H9 (cell line): ENCODE measurements at regions not wholly inside any gene's neighbourhood (a gene's known extent, or its start where the extent isn't known, plus 50 kb on each side); places are given as distances from the start of the nearest gene placed in this dataset.

Experiments used
- DNase-seq: peaks from one replicate; pipeline ENCODE4 v3.0.0-alpha.2; 2017
- H2AFZ ChIP-seq: one replicate; pipeline ENCODE4 v1.6.1; 2013; ENCODE audit warnings: mild to moderate bottlenecking, low read length, control low read depth, moderate library complexity
- H2AK5ac ChIP-seq: 2 replicates; pipeline ENCODE4 v1.6.1; 2013; ENCODE audit warnings: low read length, control low read depth, mixed read lengths; ENCODE audit not compliant: insufficient read length
- H2BK120ac ChIP-seq: one replicate; pipeline ENCODE4 v1.6.1; 2013; ENCODE audit warnings: low read depth, mild to moderate bottlenecking, low read length, control low read depth, inconsistent platforms; ENCODE audit not compliant: poor library complexity, severe bottlenecking
- H2BK12ac ChIP-seq: 2 replicates; pipeline ENCODE4 v1.6.1; 2013; ENCODE audit warnings: low read length, control low read depth, mixed read lengths, low read depth; ENCODE audit not compliant: insufficient read length
- H2BK15ac ChIP-seq: 2 replicates; pipeline ENCODE4 v1.6.1; 2013; ENCODE audit warnings: low read depth, low read length, control low read depth
- H2BK20ac ChIP-seq: one replicate; pipeline ENCODE4 v1.6.1; 2013; ENCODE audit warnings: low read depth, mild to moderate bottlenecking, low read length, control low read depth, inconsistent platforms; ENCODE audit not compliant: poor library complexity, severe bottlenecking
- H2BK5ac ChIP-seq: 2 replicates; pipeline ENCODE4 v1.6.1; 2013; ENCODE audit warnings: low read length, control low read depth, mixed read lengths; ENCODE audit not compliant: insufficient read length
- H3K14ac ChIP-seq: 2 replicates; pipeline ENCODE4 v1.6.1; 2013; ENCODE audit warnings: low read length, control low read depth; ENCODE audit not compliant: insufficient read depth
- H3K18ac ChIP-seq: 2 replicates; pipeline ENCODE4 v1.6.1; 2013; ENCODE audit warnings: low read depth, mild to moderate bottlenecking, mixed read lengths, low read length, control low read depth; ENCODE audit not compliant: insufficient read length
- H3K23ac ChIP-seq: 2 replicates; pipeline ENCODE4 v1.6.1; 2013; ENCODE audit warnings: low read length, control low read depth, mixed read lengths, low read depth; ENCODE audit not compliant: insufficient read length
- H3K23me2 ChIP-seq: 2 replicates; pipeline ENCODE4 v1.6.1; 2013; ENCODE audit warnings: low read depth, mild to moderate bottlenecking, mixed read lengths, low read length, control low read depth; ENCODE audit not compliant: insufficient read length, poor library complexity, severe bottlenecking
- H3K27ac ChIP-seq: 2 replicates; pipeline ENCODE4 v1.5.1; 2013; ENCODE audit warnings: low read length, control low read depth, mixed read lengths, low read depth; ENCODE audit not compliant: insufficient read length
- H3K27me3 ChIP-seq: 2 replicates; pipeline ENCODE4 v1.6.1; 2013; ENCODE audit warnings: low read length, control low read depth, inconsistent platforms; ENCODE audit not compliant: insufficient read depth
- H3K4ac ChIP-seq: 2 replicates; pipeline ENCODE4 v1.6.1; 2013; ENCODE audit warnings: low read depth, mild to moderate bottlenecking, control low read depth, inconsistent platforms, low read length, moderate library complexity
- H3K4me1 ChIP-seq: 2 replicates; pipeline ENCODE4 v1.6.1; 2013; ENCODE audit warnings: low read length, control low read depth, inconsistent platforms; ENCODE audit not compliant: insufficient read depth
- H3K4me2 ChIP-seq: 2 replicates; pipeline ENCODE4 v1.6.1; 2013; ENCODE audit warnings: low read length, control low read depth, mixed read lengths; ENCODE audit not compliant: insufficient read length, insufficient read depth
- H3K56ac ChIP-seq: 2 replicates; pipeline ENCODE4 v1.6.1; 2013; ENCODE audit warnings: low read depth, mild to moderate bottlenecking, mixed read lengths, low read length, control low read depth; ENCODE audit not compliant: insufficient read length
- H3K79me1 ChIP-seq: 2 replicates; pipeline ENCODE4 v1.6.1; 2013; ENCODE audit warnings: low read depth, mild to moderate bottlenecking, moderate library complexity, low read length, control low read depth, inconsistent platforms; ENCODE audit not compliant: insufficient read depth, poor library complexity, severe bottlenecking
- H3K79me2 ChIP-seq: 2 replicates; pipeline ENCODE4 v1.6.1; 2013; ENCODE audit warnings: low read length, control low read depth, inconsistent platforms; ENCODE audit not compliant: insufficient read depth
- H3K9ac ChIP-seq: 2 replicates; pipeline ENCODE4 v1.6.1; 2013; ENCODE audit warnings: low read length, control low read depth, mixed read lengths; ENCODE audit not compliant: insufficient read length; ENCODE audit errors: extremely low read depth
- H3K9me3 ChIP-seq: one replicate; pipeline ENCODE4 v1.6.1; 2013; ENCODE audit warnings: low read depth, low read length, inconsistent platforms; ENCODE audit not compliant: control insufficient read depth
- H3T11ph ChIP-seq: one replicate; pipeline ENCODE4 v1.6.1; 2013; ENCODE audit warnings: mild to moderate bottlenecking, low read length, control low read depth, inconsistent platforms
- H4K20me1 ChIP-seq: one replicate; pipeline ENCODE4 v1.6.1; 2013; ENCODE audit not compliant: control insufficient read depth, insufficient read length, insufficient read depth
- H4K5ac ChIP-seq: 2 replicates; pipeline ENCODE4 v1.6.1; 2013; ENCODE audit warnings: low read depth, mild to moderate bottlenecking, mixed read lengths, low read length, control low read depth; ENCODE audit not compliant: insufficient read length
- H4K8ac ChIP-seq: replicated peaks from 2 replicates; pipeline ENCODE4 v1.6.1; 2013; ENCODE audit warnings: low read length, control low read depth, mixed read lengths, low read depth; ENCODE audit not compliant: insufficient read length
- H4K91ac ChIP-seq: 2 replicates; pipeline ENCODE4 v1.6.1; 2013; ENCODE audit warnings: low read depth, mild to moderate bottlenecking, moderate library complexity, mixed read lengths, low read length, control low read depth; ENCODE audit not compliant: insufficient read length
- H3K27ac Mint-ChIP-seq, 3 experiments: 2 replicates in 2 of 3; 3 replicates in 1 of 3; pipeline ENCODE4 v1.8.0; 2020 to 2021; ENCODE audit warnings: mixed read lengths in 3 of 3, mild to moderate bottlenecking in 1 of 3, moderate library complexity in 1 of 3
- H3K27me3 Mint-ChIP-seq: 2 replicates; pipeline ENCODE4 v1.8.0; 2021; ENCODE audit warnings: low read depth, mild to moderate bottlenecking, moderate library complexity, mixed read lengths
- H3K36me3 Mint-ChIP-seq, 3 experiments: 2 replicates in 2 of 3; 3 replicates in 1 of 3; pipeline ENCODE4 v1.8.0; 2020 to 2021; ENCODE audit warnings: low read depth in 3 of 3, mixed read lengths in 3 of 3; ENCODE audit not compliant: insufficient read depth in 1 of 3
- H3K4me1 Mint-ChIP-seq, 2 experiments: 2 replicates each; pipeline ENCODE4 v1.8.0; 2020; ENCODE audit warnings: mixed read lengths in 2 of 2
- H3K4me3 Mint-ChIP-seq, 2 experiments: 2 replicates in 1 of 2; 3 replicates in 1 of 2; pipeline ENCODE4 v1.8.0; 2020 to 2021; ENCODE audit warnings: mild to moderate bottlenecking in 2 of 2, mixed read lengths in 2 of 2, moderate library complexity in 1 of 2
- H3K9me3 Mint-ChIP-seq, 2 experiments: 2 replicates in 1 of 2; 3 replicates in 1 of 2; pipeline ENCODE4 v1.8.0; 2020; ENCODE audit warnings: mild to moderate bottlenecking in 2 of 2, mixed read lengths in 2 of 2, moderate library complexity in 1 of 2
- CTCF ChIP-seq: fragments of 200-600 bp; sonication (generic); conservative IDR thresholded peaks from 3 replicates; pipeline ENCODE4 v1.8.0; 2021; ENCODE audit warnings: antibody characterized with exemption, mild to moderate bottlenecking
- WGBS: extraction: QIAGEN DNeasy Blood & Tissue Kit; methylation state at CpG from one replicate; pipeline ENCODE4 v1.1.7; 2013; ENCODE audit warnings: missing lambda C conversion rate, low lambda C conversion rate, mixed read lengths; ENCODE audit not compliant: insufficient read length; ENCODE audit errors: extremely low coverage; 5-methylcytosine and 5-hydroxymethylcytosine counted together

GRCh38 chr1:79662596-79662995 lies 656.1 kb upstream of the ADGRL4 start:
- no peaks in the 10 kb centered on the region for H3K23me2 ChIP-seq
- no peak overlapping the region for H3K18ac ChIP-seq
- no peak overlapping the region for H3K4me2 ChIP-seq
- H4K8ac ChIP-seq: no peak overlapping the region
- TF ChIP-seq CTCF: no peak
- H2BK12ac ChIP-seq: no peak overlapping the region
- H3K23ac ChIP-seq: no peak overlapping the region
- no peak overlapping the region for H3K4me3 Mint-ChIP-seq
- H3K9ac ChIP-seq: no peak overlapping the region
- no peaks in the 10 kb centered on the region for H3K4me1 ChIP-seq
- H2BK15ac ChIP-seq: no peak overlapping the region
- H3K14ac ChIP-seq: no peak overlapping the region
- no peaks in the 10 kb centered on the region for H3K27me3 Mint-ChIP-seq
- H3T11ph ChIP-seq: no peak overlapping the region
- no peak for DNase-seq
- H2BK5ac ChIP-seq: no peak overlapping the region
- H4K5ac ChIP-seq: no peak overlapping the region
- WGBS: no CpG with 5 or more reads among the region's 1 CpG
- no peaks in the 10 kb centered on the region for H3K79me1 ChIP-seq
- peaks cover 3 to 5% (median 4%) of the 10 kb centered on the region in 3 experiments; a peak in 3 of 7 replicates for H3K36me3 Mint-ChIP-seq
- peaks cover 4 to 5% of the 10 kb centered on the region in 2 experiments; a peak in 4 of 5 replicates for H3K9me3 Mint-ChIP-seq
- no peak overlapping the region; a peak in 1 of 7 replicates for H3K27ac Mint-ChIP-seq
- no peak overlapping the region for H2BK120ac ChIP-seq
- H3K4me1 Mint-ChIP-seq: peaks cover 19 to 33% of the 10 kb centered on the region in 2 experiments
- no peaks in the 10 kb centered on the region for H4K20me1 ChIP-seq
- no peak overlapping the region for H4K91ac ChIP-seq
- no peak overlapping the region for H2BK20ac ChIP-seq
- no peak overlapping the region for H3K56ac ChIP-seq
- H3K79me2 ChIP-seq: no peaks in the 10 kb centered on the region
- H3K27ac ChIP-seq: no peak overlapping the region
- no peaks in the 10 kb centered on the region for H3K9me3 ChIP-seq
- no peak overlapping the region for H2AK5ac ChIP-seq
- H3K4ac ChIP-seq: no peak overlapping the region
- H3K27me3 ChIP-seq: no peaks in the 10 kb centered on the region
- no peak overlapping the region for H2AFZ ChIP-seq
